GM19372 (cell line): ENCODE measurements at regions not wholly inside any gene's neighbourhood (a gene's known extent, or its start where the extent isn't known, plus 50 kb on each side); places are given as distances from the start of the nearest gene placed in this dataset.

Experiments
- ATAC-seq: cut with Tn5 transposase; IDR thresholded peaks from one replicate; pipeline ENCODE4 v1.9.1; 2021; ENCODE audit warnings: mild to moderate bottlenecking, low read depth, moderate library complexity; ENCODE audit not compliant: unreplicated experiment

DNA sequence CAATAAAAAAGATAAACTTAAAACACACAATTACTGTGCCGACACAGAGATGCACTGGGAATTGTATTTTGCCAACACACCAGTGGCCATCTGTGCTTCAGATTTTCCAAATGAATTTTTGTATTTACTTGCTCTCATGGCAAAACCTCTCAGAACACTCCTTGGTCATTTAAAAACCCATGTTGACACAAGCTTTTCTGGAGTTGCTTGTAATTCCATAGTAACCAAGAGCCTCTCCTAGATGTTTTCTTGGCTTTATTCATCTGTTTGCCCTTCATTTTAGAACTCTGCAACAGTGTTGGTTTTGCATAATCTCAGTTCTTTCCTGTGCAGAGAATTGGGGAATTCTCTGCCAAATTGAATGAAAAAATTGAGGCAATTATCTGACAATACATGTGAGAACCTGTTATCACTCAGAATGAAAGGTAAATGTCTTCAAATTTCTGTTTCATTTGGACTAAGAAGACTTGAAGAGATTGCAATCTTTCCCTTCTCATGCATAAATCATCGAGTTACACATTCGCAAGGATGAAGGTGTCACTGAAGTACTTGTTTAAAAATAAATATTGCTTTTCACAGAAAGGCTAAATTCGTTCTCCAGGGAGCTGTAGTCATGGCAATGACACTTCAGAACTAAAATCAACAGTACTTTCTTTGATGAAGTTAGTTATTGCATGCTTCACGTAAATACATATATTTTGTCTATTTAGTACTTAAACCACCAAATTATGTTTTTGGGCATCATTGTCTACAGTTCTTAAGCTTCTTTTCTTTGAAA, 301.8 kb upstream of the CTSO start:
- no peak for ATAC-seq

DNA sequence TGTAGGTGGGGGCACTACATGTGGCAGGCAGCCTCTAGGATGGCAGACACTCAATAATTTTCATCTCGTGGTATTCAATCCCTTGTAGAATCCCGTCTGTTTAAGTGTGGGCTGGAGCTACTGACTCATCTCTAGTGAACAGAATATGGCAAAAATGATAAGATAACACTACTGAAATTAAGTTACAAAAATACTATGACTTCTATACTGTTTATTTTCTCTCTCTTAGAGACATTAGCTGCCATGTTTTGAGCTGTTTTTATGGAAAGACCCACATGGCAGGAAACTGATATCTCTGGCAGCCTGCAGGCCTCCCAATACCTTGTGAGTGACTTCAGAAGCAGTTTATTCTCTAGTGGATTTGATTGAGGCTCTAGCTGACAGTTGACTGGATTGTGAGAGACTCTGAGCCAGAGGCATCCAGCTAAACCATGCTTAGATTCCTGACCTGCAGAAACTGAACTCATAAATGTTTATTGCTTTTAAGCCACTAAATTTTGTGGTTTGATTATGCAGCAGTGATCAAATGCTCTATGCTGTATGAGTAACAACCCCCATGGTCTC, 298.8 kb upstream of the CTSO start:
- no peak for ATAC-seq

DNA sequence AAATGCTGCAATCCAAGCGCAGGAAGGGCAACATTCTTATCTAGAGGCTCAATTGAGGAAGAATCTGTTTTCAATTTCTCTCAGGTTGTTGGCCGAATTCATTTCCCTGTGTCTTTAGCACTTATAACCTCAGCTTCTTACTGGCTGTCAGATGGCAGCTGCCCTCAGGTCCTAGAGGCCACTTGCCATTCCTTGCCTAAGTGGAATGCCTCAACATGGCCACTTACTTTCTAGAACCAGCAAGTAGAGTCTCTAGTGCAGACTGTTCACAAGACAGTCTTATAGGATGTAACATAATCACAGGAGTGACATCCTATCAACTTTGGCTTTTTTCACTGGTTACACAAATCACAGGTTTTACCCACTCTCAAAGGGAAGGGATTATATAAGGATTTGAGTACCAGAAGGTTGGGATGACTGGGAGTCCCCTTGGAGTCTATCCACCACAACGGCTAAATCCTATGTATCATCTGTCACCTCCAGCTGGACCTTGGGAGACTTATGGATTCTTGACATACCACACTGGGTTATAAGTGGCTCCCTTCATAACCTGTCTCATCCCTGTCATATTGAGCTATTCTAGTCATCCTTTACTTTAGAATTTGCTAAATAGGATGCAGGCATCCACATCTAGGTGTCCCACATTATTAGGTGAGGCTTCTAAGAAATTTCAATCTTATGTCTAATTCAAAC, 297.9 kb upstream of the CTSO start:
- no peak for ATAC-seq

DNA sequence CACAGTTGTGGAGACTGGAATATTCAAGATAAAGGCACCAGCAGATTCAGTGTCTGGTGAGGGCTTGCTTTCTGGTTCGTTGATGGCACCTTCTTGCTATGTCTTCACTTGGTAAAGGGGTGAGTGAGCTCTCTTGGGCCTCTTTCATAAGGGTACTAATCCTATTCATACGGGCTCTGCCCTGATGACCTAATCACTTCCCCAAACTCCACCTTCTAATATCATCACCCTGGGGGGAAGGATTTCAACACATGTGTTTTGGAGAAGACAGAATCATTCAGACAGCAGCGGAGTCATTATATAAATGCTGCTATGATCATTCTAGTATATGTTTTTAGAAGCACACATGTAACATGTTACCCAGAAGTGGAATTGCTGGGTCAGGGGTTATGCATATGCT, 295.3 kb upstream of the CTSO start:
- no peak for ATAC-seq

DNA sequence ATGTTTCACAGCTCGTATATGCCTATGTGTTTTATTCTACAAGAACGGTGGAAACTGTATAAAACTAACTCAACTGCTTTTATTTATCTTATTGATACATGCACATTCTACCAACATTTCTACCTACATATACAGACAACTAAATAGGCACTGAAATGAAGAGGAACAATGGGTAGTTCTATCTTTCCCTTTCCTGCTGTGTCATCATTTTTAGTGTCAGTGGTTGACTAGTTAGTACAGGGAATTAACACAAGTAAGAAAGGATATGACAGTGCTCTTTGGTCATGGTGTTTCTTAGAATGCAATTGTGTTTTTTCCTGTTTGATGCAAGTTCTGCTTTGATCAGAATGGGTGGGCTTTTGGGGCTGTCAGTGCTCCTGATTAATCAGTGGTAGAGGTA, 293.8 kb upstream of the CTSO start:
- ATAC-seq, result no peak

DNA sequence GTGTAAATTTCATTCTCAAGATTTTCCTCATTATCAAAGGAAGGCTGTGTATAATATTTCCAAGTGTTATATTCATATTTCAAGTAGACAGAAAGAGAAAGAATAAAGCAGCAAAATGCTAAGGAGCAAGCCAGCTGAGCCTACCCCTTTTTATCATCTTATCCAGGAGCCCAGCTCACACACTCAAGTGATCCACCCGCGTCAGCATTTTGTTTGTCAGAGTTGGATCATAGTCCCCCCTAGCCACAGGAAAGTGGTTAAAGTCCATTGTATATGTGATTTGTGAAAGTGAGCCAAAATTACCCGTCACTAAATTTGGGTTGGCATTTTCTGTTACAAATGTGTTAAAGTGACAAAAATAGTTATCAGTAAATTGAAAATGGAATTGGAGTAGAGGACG, 289.3 kb upstream of the CTSO start:
- no peak for ATAC-seq

DNA sequence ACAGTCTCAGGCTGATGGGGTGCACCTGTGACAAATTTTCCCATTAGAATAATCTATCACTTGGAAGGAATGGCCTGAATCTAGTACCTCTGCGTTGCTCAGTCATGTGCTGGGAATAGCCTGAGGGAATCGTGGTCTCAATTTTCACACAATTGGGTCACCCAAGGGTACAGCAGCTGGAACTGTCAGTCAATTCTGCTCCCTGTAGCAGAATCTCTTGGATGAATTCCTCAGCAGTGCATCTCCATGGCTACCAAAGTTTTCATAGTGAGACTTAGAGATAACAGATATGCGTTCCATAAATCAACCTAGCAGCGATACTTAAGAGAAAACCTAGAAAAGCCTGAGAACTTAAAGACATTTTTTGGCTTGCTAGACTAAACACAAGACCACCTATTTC, 288.7 kb upstream of the CTSO start:
- ATAC-seq, result no peak

DNA sequence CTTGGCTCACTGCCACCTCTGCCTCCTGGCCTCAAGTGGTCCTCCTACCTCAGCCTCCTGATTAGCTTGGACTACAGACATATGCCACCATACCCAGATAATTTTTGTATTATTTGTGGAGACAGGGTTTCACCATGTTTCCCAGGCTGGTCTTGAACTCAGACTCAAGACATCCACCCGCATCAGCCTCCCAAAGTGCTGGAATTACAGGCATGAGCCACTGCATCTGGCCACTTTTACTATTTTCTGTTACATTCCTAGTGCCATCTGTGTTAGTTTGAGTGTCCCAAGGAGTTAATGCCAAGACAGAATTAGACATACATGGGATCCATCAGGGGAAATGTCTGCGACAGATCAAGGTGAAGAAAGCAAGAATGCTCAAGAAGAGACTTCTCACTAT, 288.2 kb upstream of the CTSO start:
- ATAC-seq, result no peak

DNA sequence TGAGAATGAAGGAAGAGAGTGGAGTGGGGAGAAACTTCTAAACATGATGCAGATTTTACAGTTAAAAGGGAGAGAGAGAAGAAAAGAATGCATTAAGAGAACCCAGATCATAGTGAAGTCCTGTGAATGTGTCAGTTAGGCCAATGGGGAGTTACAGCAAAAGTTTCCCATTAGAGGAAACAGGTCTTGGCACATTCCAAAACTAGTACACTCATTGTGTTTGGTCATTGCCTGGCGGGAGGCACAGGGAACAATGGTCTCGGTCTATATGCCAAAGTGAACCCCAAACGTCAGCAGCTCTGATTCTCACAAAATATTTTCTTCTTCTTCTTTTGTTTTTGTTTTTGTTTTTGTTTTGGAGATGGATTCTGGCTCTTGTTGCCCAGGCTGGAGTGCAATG, 284.5 kb upstream of the CTSO start:
- no peak for ATAC-seq

DNA sequence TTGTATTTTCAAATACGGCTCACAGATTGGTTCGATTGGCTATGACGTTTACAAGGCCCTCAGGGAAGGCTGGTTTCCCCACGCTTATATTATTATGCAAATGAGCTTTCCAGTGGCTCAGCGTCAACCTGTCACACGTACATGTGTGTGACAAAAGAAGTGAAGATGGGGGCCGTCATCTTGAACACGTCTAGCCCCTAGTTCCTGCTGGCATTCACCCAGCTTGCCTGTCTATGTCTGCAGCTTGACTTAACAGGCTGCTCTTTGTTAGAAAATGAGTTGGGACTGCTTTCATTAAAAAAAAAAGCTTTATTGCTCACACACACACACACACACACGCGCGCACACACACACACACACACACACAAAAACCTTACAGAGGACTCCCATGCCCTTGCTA, 283.6 kb upstream of the CTSO start:
- no peak for ATAC-seq

DNA sequence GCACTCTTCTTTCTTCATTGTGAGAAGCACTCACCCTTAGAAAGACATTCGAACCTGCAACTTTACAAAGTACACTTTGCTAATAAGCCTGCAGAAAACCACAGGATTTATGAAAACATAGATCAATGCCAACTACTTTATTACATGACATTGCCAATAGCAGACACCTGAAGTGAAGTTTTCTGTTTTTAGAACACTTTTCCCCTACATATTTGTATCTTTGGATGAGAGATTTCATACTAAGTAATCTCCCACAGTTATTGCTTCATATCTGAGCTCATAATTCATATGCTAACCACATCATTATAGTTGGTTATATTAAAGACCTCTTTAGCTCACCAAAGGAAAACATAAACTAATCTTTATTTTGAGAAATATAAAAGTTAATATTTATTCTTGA, 276.5 kb upstream of the CTSO start:
- no peak for ATAC-seq

DNA sequence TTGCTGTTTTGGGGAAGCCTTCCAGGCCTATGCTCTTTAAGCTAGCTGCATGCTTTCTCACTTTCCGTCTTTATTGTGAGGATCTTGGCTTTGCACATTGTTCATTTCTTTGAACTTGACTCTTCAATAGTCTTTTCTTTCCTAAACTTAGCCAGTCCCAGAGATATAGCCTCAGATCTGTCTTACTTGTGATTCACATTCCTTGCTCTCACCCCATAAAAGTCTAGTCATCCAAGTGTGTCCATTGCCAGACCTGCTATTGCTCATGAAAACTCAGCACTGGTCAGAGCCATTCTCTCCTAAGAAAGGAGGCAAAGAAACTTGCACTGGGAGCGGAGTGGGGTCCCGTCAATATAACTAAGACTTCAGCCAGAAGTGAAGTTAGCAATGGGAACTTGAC, 275.0 kb upstream of the CTSO start:
- ATAC-seq, result no peak

DNA sequence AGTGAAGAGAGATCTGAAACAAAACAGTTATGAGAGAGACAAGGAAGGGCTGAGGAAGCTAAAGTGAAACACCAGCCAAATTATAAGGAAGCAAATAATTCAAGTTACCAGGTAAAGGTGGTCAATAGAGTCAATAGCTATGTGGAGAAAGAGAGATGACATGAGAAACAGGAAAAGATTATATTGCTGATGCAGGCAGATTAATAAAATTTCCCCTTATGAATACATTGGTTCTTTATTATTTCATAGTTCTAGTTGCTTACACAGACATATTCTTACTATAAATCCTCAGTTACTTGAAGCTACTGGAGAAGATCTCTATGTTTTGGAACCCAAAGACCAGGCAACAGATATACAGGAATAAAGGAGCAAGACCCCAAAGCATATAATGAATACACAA, 273.7 kb upstream of the CTSO start:
- ATAC-seq, result no peak

DNA sequence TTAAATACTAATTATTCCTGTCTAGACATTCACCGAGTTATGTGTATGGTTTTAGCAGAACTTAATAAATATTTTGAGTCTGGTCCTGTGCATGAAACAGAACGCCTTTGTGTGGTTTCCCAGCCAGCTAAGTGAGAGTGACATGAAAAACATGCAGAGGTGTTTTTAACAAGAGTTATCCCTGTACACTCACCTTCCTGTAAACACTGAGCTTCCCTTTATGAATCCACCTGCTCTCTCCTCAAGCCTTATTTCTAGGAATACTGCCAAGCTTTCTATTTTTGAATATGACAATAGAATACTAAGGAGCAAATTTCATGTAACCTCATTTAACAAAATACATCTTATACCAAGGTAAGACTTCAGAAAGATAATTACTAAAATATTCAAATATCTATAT, 270.3 kb upstream of the CTSO start:
- ATAC-seq, result no peak

DNA sequence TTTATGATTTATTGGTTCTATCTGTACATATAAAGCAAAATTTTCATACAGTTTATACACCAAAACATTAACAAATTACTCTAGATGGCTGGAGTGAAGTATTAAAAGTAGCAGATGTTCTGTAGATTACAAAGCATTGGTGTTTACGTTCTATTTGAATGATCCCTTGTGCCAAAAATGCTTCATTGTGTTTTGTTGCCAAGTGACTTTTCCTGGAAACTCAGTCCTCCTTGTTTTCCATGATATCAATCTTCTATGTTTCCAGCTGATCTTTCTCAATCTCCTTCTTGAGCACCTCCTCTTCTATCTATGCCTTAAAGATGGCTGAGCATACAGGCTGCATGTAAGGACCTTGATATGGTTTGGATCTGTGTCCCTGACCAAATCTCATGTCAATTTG, 263.6 kb upstream of the CTSO start:
- ATAC-seq, result no peak

DNA sequence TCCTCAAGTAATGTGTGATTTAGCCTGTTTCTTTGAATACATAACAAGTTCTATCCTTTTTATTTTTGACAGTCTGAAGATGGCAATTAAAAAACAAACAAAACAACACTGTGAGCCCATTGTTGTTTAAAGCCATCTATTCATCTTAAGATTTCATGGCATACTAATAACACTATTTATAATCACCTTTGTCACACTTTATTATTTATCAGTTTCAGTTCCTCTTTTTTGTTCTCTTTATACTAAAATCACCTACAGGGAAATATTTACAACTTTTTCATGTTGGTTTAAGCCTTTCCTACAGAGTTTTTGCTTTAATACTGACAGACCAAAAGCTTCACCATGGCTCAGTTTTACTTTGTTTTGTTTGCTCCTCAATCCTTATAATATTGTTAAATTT, 247.4 kb upstream of the CTSO start:
- peak; percentile 91 for ATAC-seq

DNA sequence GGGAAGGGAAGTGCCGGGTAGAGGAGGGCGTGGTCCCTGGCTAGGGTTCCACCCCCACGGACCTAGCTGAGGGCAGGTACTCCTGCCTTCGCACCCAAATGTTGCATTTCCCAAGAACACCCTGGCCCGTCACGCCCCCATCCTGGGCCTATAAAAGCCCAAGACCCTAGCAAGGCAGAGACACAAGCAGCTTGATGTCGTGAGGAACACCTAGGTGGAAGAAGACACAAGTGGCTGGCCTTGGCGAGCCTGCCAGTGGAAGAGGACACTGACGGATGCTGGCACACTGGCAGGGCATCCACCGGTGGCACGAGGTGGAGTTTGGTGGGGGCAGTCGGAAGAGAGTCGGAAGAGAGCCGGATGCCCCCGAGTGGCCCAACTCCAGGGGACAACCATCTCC, 244.8 kb upstream of the CTSO start:
- ATAC-seq, result no peak

DNA sequence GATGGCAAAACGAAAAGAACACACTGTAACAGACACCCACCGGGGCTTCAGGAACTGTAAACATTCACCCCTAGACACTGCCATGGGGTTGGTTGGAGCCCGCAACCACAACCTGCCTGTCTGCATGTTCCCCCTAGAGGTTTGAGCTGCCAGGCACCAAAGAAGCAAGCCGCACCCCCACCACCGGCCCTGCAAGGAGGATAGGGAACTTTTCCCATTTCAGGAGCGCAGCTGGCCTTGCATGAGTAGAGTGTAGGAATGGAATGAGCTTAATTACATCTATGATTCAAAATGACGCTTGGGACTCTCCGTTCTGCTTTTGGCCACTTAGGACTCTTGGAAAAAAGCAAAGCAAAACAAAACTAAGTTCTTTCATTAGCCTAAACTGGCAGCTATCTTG, 243.6 kb upstream of the CTSO start:
- ATAC-seq, result no peak

DNA sequence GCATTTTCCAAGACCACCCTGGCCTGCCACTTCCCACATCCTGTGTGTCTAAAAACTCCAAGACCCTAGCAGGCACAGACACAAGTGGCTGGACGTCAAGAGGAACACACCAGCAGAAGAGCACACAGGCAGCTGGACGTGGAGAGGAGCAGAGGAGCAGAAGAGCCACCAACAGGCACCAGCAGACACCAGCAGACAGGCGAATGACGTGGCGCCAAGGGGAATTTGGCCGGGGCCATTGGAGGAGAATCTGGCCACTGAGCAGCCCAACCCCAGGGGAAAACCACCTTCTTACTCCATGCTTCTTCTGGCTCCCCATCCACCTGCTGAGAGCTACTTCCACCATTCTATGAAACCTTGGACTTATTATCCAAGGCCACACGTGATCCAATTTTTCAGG, 243.1 kb upstream of the CTSO start:
- no peak for ATAC-seq

DNA sequence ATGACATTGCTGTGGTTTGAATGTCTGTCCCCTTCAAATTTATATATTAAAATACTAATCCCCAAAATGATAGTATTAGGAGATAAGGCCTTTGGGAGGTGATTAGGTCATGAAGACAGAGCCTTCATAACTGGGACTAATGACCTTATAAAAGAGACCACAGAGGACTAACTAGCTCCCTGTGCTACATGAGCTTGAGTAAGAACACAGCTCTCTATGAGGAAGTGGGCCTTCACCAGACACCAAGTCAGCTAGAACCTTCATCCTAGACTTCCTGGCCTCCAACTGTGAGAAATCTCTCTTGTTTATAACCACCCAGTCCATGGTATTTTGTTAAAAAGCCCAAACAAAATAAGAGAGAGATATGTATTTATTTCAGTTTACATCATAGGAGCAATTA, 242.2 kb upstream of the CTSO start:
- ATAC-seq, result peak; percentile 67

DNA sequence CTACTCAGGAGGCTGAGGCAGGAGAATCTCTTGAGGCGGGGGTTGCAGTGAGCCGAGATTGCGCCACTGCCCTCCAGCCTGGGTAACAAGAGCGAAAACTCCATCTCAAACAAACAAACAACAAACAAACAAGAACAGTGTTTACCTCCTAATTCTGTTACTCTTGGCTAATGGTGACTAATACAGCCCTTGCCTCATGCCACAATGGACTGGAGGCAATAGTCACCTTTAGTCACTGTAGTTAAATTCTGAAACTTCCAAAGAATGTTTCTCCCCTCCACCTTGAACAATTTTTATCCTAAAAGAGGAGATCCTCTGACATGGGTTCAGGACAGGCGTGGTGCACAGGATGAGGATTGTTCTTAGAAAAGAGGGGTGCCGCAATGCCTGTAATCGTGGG, 241.2 kb upstream of the CTSO start:
- no peak for ATAC-seq

DNA sequence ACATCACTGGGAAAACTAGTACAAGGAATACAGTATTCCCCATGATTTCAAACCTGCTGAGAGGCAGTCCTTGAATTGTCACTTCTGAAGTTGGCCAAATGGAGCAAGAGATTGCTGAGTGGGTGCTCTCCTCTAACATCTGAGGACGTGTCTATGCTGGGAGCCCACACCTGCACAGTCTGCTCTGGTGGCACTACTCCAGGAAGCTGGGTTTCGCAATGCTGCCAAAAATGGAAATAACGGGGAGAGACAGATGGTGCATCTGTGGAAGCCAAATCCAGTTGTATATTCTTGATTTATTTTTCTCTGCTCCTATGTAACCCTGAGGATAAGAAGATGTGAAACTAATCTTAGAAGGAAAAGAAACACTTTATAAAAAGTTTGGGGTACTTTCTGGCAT, 240.1 kb upstream of the CTSO start:
- ATAC-seq, result no peak
